RWPE1 (cell line): ENCODE measurements at regions not wholly inside any gene's neighbourhood (a gene's known extent, or its start where the extent isn't known, plus 50 kb on each side); places are given as distances from the start of the nearest gene placed in this dataset.

Source experiments
- CTCF ChIA-PET: fragments of 350-600 bp; sonication (Branson Sonifier 250); formaldehyde crosslinking; extraction: SDS; loops from one replicate; lab custom pipeline; 2021; lab: Yijun Ruan, JAX
- POLR2A ChIA-PET: fragments of 400-600 bp; formaldehyde crosslinking; extraction: SDS; loops from one replicate; lab custom pipeline; 2020; ENCODE audit warnings: antibody characterized with exemption; ENCODE audit not compliant: low non-redundant PET; lab: Yijun Ruan, JAX
- DNase-seq: peaks from one replicate; pipeline ENCODE4 v3.0.0; 2012; ENCODE audit warnings: low spot score
- H3K27ac ChIP-seq: fragments of 450-650 bp; 2 replicates; pipeline ENCODE4 v1.5.1; 2017
- CTCF ChIP-seq: fragments of 450-650 bp; conservative IDR thresholded peaks from 2 replicates; pipeline ENCODE4 v1.5.1; 2017; ENCODE audit warnings: low read depth, mild to moderate bottlenecking

- POLR2A ChIA-PET: no interaction called here
Measured at GRCh38 chr6:163760860-163761259, 346.3 kb downstream of the QKI start.

GRCh38 chr6:163759542-163759941 lies 345.0 kb downstream of the QKI start:
- no peak overlapping the region for H3K27ac ChIP-seq
- POLR2A ChIA-PET: interaction anchor here (0.6 kb wide), 1 partner anchor 193 kb away, joined by 8 read pairs; no protein-coding TSS in a partner anchor
- no peak for DNase-seq
- CTCF ChIA-PET: interaction anchor here (1.1 kb wide), 1 partner anchor 14 kb away, joined by 3 read pairs; no protein-coding TSS in a partner anchor
- no peak for TF ChIP-seq CTCF

More at GRCh38 chr6:163760860-163761259, 346.3 kb downstream of the QKI start:
- CTCF ChIA-PET: interaction anchor here (0.6 kb wide), 3 partner anchors 10 to 1163 kb away, joined by 3 to 4 read pairs (median 3); no protein-coding TSS in a partner anchor
- no peak for DNase-seq
- H3K27ac ChIP-seq: no peak overlapping the region
- no peak for TF ChIP-seq CTCF

GRCh38 chr6:163757520-163757919 lies 343.0 kb downstream of the QKI start:
- DNase-seq: no peak
- no peak overlapping the region for H3K27ac ChIP-seq
- TF ChIP-seq CTCF: no peak
- CTCF ChIA-PET: no interaction called here
- POLR2A ChIA-PET: no interaction called here

- POLR2A ChIA-PET: no interaction called here
- CTCF ChIA-PET: no interaction called here
- no peak for DNase-seq
- TF ChIP-seq CTCF: no peak
- no peak overlapping the region for H3K27ac ChIP-seq
Measured at GRCh38 chr6:163756079-163756478, 341.6 kb downstream of the QKI start.

GRCh38 chr6:163754866-163755265 lies 340.3 kb downstream of the QKI start:
- POLR2A ChIA-PET: no interaction called here
- CTCF ChIA-PET: no interaction called here
- no peak for TF ChIP-seq CTCF
- H3K27ac ChIP-seq: no peak overlapping the region
- no peak for DNase-seq

GRCh38 chr6:163753430-163753829 lies 338.9 kb downstream of the QKI start:
- no peak for TF ChIP-seq CTCF
- H3K27ac ChIP-seq: no peak overlapping the region
- POLR2A ChIA-PET: no interaction called here
- no peak for DNase-seq
- CTCF ChIA-PET: no interaction called here
